ENCODE measurements at regions not wholly inside any gene's neighbourhood (a gene's known extent, or its start where the extent isn't known, plus 50 kb on each side); places are given as distances from the start of the nearest gene placed in this dataset.

DNA sequence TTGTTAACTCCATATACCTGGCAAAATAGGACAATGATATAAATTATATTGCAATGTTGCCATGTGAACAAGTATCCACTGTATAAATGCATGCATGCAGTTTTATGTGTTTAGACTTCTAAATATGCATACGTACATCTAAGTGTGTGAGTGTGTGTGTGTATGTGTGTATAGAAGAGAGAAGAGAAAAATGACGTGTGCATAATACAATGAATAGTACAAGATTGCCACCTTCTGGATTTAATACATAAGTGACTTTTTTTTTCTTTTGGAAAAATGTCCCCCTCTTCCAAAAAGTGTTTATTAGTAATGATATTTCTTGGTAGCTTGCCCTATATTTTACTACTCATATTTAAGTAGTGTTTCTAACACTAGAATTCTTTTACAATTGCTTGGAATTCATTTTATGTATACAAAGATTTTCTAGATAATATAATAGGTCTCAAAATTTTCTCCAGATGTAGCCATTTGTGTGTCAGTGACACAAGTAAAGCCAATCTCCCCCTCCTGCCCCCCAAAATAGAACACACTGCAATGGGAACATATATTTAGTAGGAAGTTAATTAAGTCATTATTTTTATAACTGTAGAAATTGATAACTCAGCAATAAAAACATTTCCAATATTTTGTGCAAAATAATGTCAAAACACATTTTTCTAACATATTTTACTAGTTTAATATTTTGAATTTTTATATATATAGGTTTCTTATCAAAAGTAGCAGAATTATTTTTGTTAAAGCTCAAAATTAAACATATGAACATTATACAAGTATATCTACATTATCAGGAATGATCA, 783.3 kb upstream of the ATXN8OS start:
- Histone ChIP-seq H3K36me3 (no peaks in the 10 kb centered on the region), H3K9me3 (no peaks in the 10 kb centered on the region), H3K4me3 (no peak overlapping the region), H3K27ac (no peak overlapping the region), H3K4me1 (no peaks in the 10 kb centered on the region), H3K27me3 (ENCODE audit: low read depth) (no peaks in the 10 kb centered on the region)
- TF ChIP-seq, protein P1, sequence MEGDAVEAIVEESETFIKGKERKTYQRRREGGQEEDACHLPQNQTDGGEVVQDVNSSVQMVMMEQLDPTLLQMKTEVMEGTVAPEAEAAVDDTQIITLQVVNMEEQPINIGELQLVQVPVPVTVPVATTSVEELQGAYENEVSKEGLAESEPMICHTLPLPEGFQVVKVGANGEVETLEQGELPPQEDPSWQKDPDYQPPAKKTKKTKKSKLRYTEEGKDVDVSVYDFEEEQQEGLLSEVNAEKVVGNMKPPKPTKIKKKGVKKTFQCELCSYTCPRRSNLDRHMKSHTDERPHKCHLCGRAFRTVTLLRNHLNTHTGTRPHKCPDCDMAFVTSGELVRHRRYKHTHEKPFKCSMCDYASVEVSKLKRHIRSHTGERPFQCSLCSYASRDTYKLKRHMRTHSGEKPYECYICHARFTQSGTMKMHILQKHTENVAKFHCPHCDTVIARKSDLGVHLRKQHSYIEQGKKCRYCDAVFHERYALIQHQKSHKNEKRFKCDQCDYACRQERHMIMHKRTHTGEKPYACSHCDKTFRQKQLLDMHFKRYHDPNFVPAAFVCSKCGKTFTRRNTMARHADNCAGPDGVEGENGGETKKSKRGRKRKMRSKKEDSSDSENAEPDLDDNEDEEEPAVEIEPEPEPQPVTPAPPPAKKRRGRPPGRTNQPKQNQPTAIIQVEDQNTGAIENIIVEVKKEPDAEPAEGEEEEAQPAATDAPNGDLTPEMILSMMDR (IDR thresholded peaks at IDR 0.05) = no peak
- intact Hi-C loops (cut with DNase I) = no loop called here
- ATAC-seq = no peak
- DNase-seq = no peak

- Histone ChIP-seq H3K36me3 (no peaks in the 10 kb centered on the region), H3K27ac (no peak overlapping the region), H3K4me1 (no peaks in the 10 kb centered on the region), H3K27me3 (ENCODE audit: low read depth) (no peaks in the 10 kb centered on the region), H3K4me3 (no peak overlapping the region), H3K9me3 (no peaks in the 10 kb centered on the region)
- ATAC-seq (no peak), DNase-seq (no peak)
- TF ChIP-seq, protein P1 (IDR thresholded peaks at IDR 0.05) = no peak
- intact Hi-C loops (cut with DNase I) = no loop called here
Measured at GRCh38 chr13:69319656-69320055, 788.0 kb upstream of the ATXN8OS start.

- no peaks in the 10 kb centered on the region for H3K36me3 ChIP-seq
- no peak overlapping the region for H3K27ac ChIP-seq
- intact Hi-C loops (cut with DNase I) = no loop called here
- ATAC-seq (no peak), DNase-seq (no peak)
- no peak overlapping the region for H3K4me3 ChIP-seq
- no peaks in the 10 kb centered on the region for H3K9me3 ChIP-seq
- no peaks in the 10 kb centered on the region for H3K4me1 ChIP-seq
- TF ChIP-seq, protein P1 (IDR thresholded peaks at IDR 0.05) = no peak
- H3K27me3 ChIP-seq (ENCODE audit: low read depth) = no peaks in the 10 kb centered on the region
Measured at GRCh38 chr13:69315039-69315438, 792.6 kb upstream of the ATXN8OS start.

DNA sequence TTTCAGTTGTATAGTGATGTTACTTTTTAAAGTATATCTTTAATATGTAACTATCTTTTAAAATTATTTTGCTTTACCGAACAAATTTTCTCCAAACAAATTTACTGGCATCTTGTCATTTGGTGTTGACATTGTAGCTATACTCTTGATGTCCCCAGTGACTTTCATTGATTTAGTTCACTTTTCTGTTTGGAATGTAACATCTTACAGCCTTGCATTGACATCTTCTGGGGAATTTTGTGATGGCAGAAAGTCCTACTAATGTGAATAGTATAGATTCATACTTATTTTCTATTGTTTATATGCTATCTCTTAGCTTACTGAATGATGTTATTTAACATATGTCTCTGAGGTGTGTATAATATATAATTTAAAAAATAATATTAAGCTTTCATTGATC, 800.9 kb upstream of the ATXN8OS start:
- no peak for DNase-seq
- no peak overlapping the region for H3K27ac ChIP-seq
- TF ChIP-seq, protein P1 (IDR thresholded peaks at IDR 0.05) = no peak
- no peak for ATAC-seq
- no peaks in the 10 kb centered on the region for H3K4me1 ChIP-seq
- no peaks in the 10 kb centered on the region for H3K9me3 ChIP-seq
- H3K4me3 ChIP-seq = no peak overlapping the region
- intact Hi-C loops (cut with DNase I) = no loop called here
- H3K27me3 ChIP-seq (ENCODE audit: low read depth) = no peaks in the 10 kb centered on the region
- H3K36me3 ChIP-seq = no peaks in the 10 kb centered on the region

- Histone ChIP-seq H3K4me1 (no peaks in the 10 kb centered on the region), H3K27me3 (ENCODE audit: low read depth) (no peaks in the 10 kb centered on the region), H3K4me3 (no peak overlapping the region), H3K9me3 (no peaks in the 10 kb centered on the region), H3K27ac (no peak overlapping the region), H3K36me3 (no peaks in the 10 kb centered on the region)
- intact Hi-C loops (cut with DNase I) = no loop called here
- TF ChIP-seq, protein P1 (IDR thresholded peaks at IDR 0.05) = no peak
- no peak for ATAC-seq
- no peak for DNase-seq
Measured at GRCh38 chr13:69300131-69300530, 807.5 kb upstream of the ATXN8OS start.

Data from lower lobe of right lung (tissue), 2 donors.